Left colon (tissue), 2 donors: ENCODE measurements at regions not wholly inside any gene's neighbourhood (a gene's known extent, or its start where the extent isn't known, plus 50 kb on each side); places are given as distances from the start of the nearest gene placed in this dataset.
"Not testable (repeated sequence)": the region's sequence is repeated elsewhere in the genome, so short reads cannot be mapped to it uniquely, and the experiment has no call there.

ENCODE experiments used
- ATAC-seq: fragments of 200-7000 bp; cut with Tn5 transposase; one replicate; pipeline ENCODE4 v1.9.1; 2020; ENCODE audit warnings: mild to moderate bottlenecking, moderate library complexity
- DNase-seq, 2 donors: peaks; one replicate each; pipeline ENCODE4 v3.0.0-alpha.2; 2020
- intact Hi-C, 2 donors: fragments of 100-400 bp; cut with DNase I in 1 of 2; cut with micrococcal nuclease in 1 of 2; formaldehyde crosslinking; loops; one replicate each; pipeline versions ENCODE4 v1.11.2 to v1.14.0; 2022; cut with DNase I, micrococcal nuclease
- donor health status: DM: no; HTN: no; CAD: no.
- donor health status: DM: yes; HTN: yes; CAD: no.

DNA sequence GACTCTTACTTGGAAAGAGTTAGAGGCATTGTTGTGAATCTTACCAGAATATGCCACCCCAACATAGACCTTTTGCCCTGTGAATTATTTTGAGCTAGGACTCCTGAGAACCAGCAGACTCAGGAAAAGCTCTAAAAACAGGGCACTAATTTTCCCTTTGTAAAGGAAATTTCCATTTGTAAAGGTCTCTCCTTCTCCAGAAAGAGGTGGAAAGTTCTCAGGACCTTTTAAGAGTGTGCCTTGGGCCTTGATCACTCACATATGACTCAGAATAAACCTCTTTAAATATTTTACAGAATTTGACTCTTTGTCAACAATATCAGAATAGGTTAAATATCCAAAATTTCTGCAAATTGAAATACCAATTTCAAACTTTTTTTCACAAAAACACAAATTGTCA is 721.8 kb upstream of the NCAM2 start:
- intact Hi-C loops = no loop called here
- no peak for ATAC-seq
- DNase-seq = no peak

DNA sequence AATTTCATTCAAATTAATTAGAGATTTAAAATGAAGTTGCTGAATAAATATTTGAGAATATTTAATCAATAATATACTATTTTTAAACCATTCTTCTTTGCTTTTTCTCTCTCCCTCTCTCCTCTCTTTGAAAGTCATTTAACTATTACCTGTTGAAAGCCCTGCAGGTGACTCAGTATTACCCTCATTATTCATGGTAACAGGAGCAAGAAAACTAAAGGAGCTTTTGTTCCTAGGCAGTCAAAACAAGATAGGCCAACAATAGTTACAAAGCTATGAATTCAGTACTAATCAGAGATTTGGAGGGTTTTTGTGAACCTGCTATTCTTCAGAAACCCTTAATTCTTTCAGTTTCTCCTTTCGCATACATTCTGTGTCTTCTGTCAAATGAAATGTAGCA is 721.3 kb upstream of the NCAM2 start:
- intact Hi-C loops = no loop called here
- DNase-seq (no peak), ATAC-seq (no peak)

DNA sequence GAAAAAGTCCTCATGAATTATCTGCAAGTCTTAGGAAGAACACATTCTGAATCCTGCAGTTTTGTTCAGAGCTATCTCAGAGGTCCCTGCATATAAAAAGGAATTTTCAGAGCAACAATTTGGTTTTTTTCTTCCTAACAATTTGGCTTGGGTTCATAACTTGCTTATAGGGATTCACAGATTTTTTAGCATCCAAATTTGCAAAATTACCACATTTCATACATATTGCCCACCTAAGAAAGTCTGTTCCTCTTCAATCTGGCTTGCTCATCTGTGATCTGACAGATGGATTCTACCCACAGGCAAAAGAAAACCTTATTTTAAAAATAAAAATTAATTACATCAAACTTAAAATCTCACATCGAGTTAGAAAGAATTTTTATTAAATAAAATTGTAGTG is 714.4 kb upstream of the NCAM2 start:
- intact Hi-C loops = no loop called here
- ATAC-seq = no peak
- DNase-seq = no peak

DNA sequence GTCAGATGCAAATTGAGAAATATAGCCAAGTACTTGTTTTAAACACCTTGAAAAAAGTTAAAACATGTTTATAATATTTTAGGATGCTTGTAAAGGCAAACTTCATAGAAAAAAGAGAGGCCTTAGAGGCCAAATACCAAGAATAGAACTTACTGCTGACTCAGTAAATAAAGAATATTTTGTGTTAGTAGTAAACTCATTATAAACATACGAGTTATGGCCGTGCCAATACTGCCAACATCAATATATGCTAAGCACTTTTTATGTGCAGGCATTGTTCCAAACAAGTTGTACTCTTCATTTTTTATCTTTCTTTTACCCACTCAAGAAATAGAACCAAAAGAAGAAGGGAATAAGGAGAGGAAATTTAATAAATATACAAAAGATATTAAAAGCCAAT is 705.9 kb upstream of the NCAM2 start:
- DNase-seq (no peak), ATAC-seq (no peak)
- intact Hi-C loops = no loop called here

DNA sequence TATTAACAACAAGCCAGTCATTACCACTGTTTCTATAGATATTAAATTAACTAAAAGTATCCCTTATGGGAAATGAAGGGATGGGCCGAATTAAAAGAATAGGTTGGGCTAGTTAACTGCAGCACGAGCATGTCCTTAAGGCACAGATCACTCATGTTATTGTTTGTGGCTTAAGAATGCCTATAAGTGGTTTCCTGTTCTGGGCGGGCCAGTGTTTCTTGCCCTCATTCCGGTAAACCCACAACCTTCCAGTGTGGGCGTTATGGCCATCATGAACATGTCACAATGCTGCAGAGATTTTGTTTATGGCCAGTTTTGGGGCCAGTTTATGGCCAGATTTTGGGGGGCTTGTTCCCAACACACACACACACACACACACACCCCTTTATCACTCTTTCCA is 705.4 kb upstream of the NCAM2 start:
- intact Hi-C loops, DNase-seq, ATAC-seq: not testable (repeated sequence)

DNA sequence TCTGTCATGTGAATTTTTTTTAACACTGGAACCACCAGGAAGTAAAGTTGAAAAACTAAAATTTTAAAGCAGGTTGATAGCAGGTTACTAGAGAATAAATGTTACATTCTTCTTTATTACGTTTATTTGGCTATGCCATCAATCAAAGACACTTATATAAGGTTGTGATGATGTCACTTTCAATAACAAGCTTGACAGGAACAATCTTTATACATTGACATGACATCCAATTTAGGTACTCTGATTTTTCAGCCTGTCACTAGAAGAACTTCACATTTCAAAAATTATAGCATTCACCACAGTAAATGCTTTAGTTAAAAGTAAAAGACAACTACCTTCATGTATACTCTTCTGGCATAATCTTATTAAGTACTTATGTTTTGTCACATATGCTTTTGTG is 696.8 kb upstream of the NCAM2 start:
- DNase-seq (no peak), ATAC-seq (no peak)
- intact Hi-C loops = no loop called here

DNA sequence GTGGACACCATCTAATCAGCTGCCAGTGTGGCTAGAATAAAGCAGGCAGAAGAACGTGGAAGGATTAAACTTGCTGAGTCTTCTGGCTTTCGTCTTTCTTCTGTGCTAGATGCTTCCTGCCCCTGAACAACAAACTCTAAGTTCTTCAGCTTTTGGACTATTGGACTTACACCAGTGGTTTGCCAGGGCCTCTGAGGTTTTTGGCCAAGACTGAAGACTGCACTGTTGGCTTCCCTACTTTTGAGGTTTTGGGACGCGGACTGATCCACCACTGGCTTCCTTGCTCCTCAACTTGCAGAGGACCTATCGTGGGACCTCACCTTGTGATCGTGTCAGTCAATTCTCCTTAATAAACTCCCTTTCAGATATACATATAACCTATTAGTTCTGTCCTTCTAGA is 696.1 kb upstream of the NCAM2 start:
- no peak for DNase-seq
- intact Hi-C loops = no loop called here
- ATAC-seq = no peak

DNA sequence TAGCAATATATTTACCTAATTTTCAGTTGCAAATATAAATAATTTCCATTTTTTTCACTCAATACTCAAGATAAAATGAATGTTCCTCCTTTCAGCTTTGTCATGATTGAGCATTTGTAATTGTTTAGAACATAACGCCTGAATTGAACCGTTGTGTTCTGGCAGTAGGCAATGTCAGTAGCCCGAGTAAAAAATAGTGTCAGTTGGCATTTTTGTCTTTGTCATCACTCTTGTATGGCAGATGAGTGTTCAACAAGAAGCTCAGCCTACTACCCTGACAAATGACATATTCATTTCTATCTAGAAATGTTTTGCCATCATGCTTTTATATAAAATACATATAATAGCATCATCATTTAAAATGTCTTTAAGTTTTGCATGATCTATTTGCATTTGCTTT is 691.4 kb upstream of the NCAM2 start:
- ATAC-seq = no peak
- intact Hi-C loops = no loop called here
- no peak for DNase-seq

DNA sequence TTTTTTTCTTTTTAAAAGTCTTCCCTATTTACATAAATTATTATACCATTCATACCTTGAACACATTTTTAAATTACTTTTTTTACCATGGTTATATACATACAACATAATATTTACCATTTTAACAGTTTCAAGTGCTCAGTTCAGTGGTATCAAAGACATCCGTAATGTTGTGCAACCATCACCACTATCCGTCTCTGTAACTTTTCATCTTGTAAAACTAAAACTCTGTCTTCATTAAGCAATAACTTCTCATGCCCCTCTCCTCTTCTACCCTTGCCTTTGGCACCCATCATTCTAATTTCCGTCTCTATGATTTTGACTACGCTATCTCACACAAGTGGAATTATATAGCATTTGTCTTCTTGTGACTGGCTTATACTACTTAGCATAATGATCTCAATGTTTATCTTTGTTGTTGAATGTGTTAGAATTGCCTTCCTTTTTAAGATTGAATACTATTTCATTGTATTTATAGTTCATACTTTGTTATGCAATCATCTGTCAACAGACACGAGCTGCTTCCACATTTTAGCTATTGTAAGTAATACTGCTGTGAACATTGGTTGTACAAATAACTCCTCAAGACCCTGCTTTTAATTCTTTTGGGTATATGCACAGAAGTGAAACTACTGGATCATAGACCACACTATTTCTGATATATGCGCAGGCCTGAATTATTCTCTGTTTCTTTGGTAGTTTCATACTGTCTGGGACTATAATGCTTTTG is 689.5 kb upstream of the NCAM2 start:
- DNase-seq = no peak
- intact Hi-C loops = no loop called here
- ATAC-seq = no peak

DNA sequence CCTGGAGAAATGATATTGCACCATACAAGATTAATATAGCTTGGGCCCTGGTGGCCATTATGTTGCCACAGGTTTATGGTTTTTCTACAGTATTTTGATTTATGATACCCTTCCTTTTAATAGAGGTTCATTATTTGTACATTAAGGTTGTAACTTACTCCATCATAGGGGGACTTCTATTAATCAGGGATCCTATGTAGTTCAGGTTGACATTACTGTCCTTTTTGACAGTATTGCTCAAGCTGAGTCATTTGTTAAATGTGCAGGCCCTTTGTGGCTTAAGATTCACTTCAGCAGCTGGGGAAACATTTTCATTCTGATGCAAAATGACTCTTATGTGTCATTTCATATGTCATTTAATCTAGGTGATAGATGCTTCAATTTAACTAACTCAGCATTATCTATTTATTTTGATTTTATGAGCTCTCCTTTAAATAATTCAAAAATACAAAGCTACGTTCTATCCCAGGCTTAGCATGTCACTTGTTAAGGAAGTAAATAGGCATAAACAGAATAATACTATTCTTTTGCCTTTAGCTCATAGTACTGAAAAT is 686.9 kb upstream of the NCAM2 start:
- no peak for DNase-seq
- ATAC-seq = no peak
- intact Hi-C loops = no loop called here

DNA sequence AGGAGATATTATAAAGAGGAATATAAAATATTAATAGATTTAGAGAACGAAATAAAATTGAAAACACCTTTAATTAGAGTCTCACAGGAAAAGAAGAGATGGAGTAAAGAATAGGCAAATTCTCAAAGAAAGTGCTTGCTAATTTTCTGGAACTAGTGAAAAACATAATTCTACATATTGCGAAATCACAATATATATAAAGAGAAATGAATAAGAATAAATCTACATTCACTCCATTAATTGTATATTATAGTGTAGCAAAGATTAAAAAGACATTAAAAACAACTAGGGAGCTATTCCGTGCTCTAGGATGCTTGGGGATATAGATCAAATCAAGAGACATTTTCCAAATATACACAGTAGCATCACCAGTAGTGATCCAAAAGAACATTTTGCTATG is 685.2 kb upstream of the NCAM2 start:
- DNase-seq = no peak
- intact Hi-C loops = no loop called here
- no peak for ATAC-seq

DNA sequence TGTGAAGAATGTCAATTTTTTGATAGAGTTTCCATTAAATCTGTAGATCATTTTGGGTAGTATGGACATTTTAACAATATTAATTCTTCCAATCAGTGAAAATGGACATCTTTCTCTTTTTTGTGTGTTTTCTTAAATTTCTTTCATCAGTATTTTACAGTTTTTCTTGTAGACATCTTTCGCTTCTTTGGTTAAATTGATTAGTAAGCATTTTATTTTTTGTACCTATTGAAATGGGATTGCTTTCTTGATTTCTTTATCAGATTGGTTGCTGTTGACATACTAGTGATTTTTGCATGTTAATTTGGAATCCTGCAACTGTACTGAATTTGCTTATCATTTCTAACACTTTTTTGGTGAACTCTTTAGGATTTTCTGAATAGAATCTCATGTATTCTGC is 683.2 kb upstream of the NCAM2 start:
- intact Hi-C loops = no loop called here
- ATAC-seq = no peak
- DNase-seq = no peak

DNA sequence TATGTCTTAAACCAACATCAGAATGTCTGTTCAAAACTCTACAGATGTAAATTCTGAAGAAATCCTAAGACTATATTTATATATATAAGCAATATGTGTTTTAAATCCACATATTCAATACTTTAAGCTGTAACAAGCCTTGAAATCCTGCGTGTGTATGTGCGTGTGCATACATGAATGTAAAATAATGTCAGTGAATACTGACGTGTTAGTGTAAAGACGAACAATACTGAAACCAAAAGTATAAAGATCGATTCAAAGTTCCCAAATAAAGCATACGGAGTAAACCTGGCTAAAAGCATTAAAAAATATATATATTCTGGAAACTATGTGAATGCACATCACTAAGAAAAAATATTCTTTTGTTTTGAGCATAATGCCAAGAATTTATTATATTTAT is 668.6 kb upstream of the NCAM2 start:
- ATAC-seq (no peak), DNase-seq (no peak)
- intact Hi-C loops = no loop called here

DNA sequence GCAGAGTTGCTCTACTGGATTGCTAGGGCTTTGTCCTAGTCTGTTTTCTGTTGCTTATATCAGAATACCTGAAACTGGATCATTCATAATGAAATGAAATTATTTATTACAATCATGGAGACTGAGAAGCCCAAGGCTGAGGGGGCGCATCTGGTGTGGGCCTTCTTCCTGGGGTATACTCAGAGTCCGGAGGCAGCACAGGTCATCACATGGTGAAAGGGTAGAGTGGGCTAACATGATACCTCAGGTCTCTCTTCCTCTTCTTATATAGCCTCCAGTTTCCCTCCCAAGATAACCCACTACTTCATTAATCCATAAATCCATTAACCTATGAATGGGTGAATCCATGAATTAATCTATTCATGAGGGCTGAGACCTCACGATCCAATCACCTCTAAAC is 667.6 kb upstream of the NCAM2 start:
- no peak for ATAC-seq
- DNase-seq = no peak
- intact Hi-C loops = no loop called here

DNA sequence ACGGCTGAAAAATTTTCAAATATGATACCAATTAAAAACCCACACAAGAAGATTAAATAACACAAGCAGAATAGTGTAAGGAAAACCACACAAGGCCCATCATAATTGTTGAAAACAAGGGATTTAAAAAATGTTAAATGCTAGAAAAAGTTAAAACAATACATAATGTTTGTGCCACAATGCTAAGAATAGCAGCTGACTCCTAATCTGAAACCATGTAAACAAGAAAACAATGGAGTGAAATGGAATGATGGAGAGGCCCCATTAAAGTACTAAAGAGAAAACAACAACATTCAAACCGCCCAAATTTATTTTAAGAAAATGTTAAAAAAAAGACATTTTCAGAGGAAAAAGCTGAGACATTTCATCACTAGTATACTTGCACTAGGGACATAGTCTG is 663.6 kb upstream of the NCAM2 start:
- intact Hi-C loops = no loop called here
- ATAC-seq (no peak), DNase-seq (no peak)

DNA sequence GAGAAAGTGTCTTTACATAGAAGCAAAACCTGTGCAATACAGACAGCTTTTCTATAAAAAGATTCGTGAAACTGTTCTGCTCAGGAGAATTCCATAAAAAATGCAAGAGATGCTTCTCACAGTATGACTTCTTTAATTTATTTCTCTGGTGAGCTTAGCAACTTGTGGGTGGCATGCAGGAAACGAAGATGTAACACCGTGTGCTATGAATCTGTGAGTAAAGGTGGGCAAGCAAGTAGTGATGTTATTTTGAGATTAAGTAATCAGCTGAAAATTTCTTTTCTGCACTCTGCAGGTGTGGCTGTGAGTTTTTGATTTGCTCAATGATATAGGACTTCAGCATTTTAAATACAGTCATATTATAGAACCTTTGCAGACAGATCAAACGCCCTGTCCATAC is 656.8 kb upstream of the NCAM2 start:
- DNase-seq (no peak), ATAC-seq (no peak)
- intact Hi-C loops = no loop called here

DNA sequence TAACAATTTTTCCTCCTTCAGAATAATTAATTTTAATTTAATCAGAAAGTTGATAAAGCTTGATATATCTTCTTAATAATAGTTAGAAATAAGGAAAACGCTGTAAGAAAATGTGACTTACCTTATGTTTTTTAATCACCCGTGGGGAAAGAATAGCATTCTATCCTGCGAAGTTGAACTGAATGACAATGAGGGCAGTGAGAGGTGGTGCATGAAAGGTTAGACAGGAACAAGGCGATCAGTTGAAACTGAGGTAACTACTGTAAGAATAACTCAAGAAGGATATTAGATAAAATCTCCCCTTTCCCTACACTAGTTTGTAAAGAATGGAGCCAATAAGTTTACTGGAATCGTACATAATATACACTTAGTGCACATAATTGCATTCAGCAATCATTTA is 655.0 kb upstream of the NCAM2 start:
- no peak for ATAC-seq
- DNase-seq = no peak
- intact Hi-C loops = no loop called here

DNA sequence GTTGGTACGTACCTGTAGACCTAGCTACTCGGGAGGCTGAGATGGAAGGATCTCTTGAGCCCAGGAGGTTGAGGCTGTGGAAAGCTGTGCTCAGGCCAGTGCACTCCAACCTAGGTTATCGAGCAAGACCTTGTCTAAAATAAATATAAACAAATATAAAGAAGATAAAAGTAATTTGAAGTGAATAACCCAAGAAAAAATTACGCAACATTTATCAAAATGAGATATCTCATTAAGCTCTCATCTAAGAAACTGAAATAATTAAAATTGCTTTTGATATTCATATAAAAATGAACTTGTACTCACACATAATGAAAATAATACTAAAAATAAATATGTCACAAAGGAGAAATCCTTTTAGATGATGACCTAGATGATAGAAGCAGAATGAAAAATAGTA is 647.1 kb upstream of the NCAM2 start:
- no peak for DNase-seq
- ATAC-seq = no peak
- intact Hi-C loops = no loop called here

DNA sequence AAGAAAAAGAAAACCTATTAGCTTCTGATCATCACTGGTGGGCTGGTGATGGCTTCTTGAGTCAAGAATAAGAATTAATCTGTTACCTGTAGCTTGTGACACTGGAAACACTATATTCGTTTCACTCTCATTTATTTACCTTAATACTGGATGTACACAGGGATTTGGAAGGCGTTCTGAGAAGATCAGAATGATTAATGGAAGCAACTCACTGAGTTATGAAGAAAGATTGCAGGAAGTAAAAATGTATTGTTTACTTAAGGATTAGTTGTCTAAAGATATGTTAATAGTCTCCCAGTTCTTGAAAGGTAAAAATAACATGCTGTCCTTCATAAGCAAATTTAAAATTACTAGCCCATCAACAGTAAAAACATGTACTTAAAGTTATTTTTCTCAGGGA is 644.9 kb upstream of the NCAM2 start:
- intact Hi-C loops = no loop called here
- ATAC-seq = no peak
- no peak for DNase-seq

DNA sequence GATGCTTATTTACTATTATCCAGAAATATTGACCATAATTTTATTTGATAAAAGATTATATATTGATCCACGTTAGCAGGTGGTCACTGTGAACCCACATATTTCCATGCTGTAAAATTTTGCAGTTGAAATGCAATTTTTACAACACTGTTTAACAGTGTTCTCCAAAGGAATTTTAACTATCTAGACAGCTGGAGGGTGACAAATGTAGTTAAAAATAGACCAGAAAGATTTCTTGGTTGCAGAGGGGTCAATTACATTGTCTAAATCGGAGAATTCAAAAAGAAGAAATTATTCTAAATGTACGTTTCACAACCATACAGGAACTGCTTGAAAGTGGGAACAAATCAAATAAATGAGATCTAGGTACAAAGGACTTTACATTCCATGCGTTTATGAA is 625.2 kb upstream of the NCAM2 start:
- intact Hi-C loops = no loop called here
- no peak for ATAC-seq
- DNase-seq = no peak

DNA sequence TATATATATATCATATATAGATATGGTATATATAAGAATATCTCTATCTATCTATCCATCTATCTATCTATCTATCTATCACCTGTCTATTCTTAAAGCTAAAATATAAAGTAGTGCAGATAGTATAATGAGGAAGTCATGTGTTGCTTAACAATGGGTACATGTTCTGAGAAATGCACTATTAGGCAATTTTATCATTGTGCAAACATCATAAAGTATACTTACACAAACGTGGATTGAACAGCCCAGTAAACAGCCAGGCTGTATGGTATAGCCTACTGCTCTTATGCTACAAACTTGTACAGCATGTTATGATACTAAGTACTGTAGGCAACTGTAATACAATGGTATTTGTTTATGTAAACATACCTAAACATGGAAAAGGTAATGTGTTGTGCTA is 621.0 kb upstream of the NCAM2 start:
- DNase-seq (no peak), ATAC-seq (peak; percentile 98)
- intact Hi-C loops = no loop called here
